Endothelial cell of umbilical vein (primary cell): ENCODE measurements at regions not wholly inside any gene's neighbourhood (a gene's known extent, or its start where the extent isn't known, plus 50 kb on each side); places are given as distances from the start of the nearest gene placed in this dataset.

ENCODE experiments used
- BruUV-seq: library from RNA; stranded (reverse); fragments of 400-500 nt; replicated peaks from 2 replicates; lab custom pipeline; 2021; lab: Mats Ljungman, UMichigan
- CTCF ChIA-PET: fragments of 300-600, 350-600 bp; sonication (Branson Sonifier 250); formaldehyde crosslinking; loops from one replicate; lab custom pipeline; 2021; ENCODE audit warnings: antibody characterized with exemption, inconsistent platforms; lab: Charles Lee
- POLR2A ChIA-PET: fragments of 300-600, 350-600 bp; sonication (Branson Sonifier 250); formaldehyde crosslinking; loops from one replicate; lab custom pipeline; 2021; ENCODE audit warnings: antibody characterized with exemption, inconsistent platforms; lab: Charles Lee
- DNase-seq: peaks from one replicate; pipeline ENCODE4 v3.0.0-alpha.2; 2011; ENCODE audit warnings: low read depth, low spot score
- FAIRE-seq: peaks from 2 replicates; lab custom pipeline; 2011; peaks lifted over from hg19 to GRCh38; lab: Jason Lieb, UNC
- H2AFZ ChIP-seq: 2 replicates; pipeline ENCODE4 v1.6.0; 2012; ENCODE audit warnings: low read depth, low read length, control low read depth, inconsistent platforms
- H3K27ac ChIP-seq: 2 replicates; pipeline ENCODE4 v1.5.1; 2011; ENCODE audit warnings: low read depth, mild to moderate bottlenecking, control low read depth, low read length, moderate library complexity; ENCODE audit not compliant: insufficient read depth
- H3K27me3 ChIP-seq, 2 experiments: 2 replicates each; pipeline versions ENCODE4 v1.6.0 to v1.6.1; 2011; ENCODE audit warnings: low read length in 2 of 2, mixed read lengths in 1 of 2; ENCODE audit not compliant: control insufficient read depth in 2 of 2, insufficient read depth in 2 of 2
- H3K36me3 ChIP-seq, 2 experiments: 2 replicates in 1 of 2; 3 replicates in 1 of 2; pipeline ENCODE4 v1.5.1; 2011; ENCODE audit warnings: low read length in 2 of 2, mild to moderate bottlenecking in 1 of 2, moderate library complexity in 1 of 2; ENCODE audit not compliant: control insufficient read depth in 2 of 2, insufficient read depth in 2 of 2; ENCODE audit errors: extremely low read depth in 1 of 2
- H3K4me1 ChIP-seq: 3 replicates; pipeline ENCODE4 v1.5.1; 2011; ENCODE audit warnings: mild to moderate bottlenecking, low read length; ENCODE audit not compliant: control insufficient read depth, insufficient read depth; ENCODE audit errors: extremely low read depth
- H3K4me2 ChIP-seq: 2 replicates; pipeline ENCODE4 v1.6.1; 2011; ENCODE audit warnings: low read length, control low read depth, mixed read lengths; ENCODE audit not compliant: insufficient read depth
- H3K4me3 ChIP-seq, 3 experiments: fragments of 200-600 bp in 1 of 3; sonication (generic), shearing (Covaris generic) in 1 of 3; replicated peaks in 1 of 3; 2 replicates each; pipeline ENCODE4 v1.5.1; 2011 to 2016; ENCODE audit warnings: control low read depth in 3 of 3, low read length in 3 of 3, mild to moderate bottlenecking in 2 of 3, inconsistent platforms in 1 of 3, low read depth in 1 of 3, moderate library complexity in 1 of 3; ENCODE audit not compliant: insufficient read depth in 1 of 3
- H3K79me2 ChIP-seq: 2 replicates; pipeline ENCODE4 v1.6.0; 2012; ENCODE audit warnings: low read length, inconsistent platforms; ENCODE audit not compliant: control insufficient read depth, insufficient read depth
- H3K9ac ChIP-seq: replicated peaks from 2 replicates; pipeline ENCODE3; 2011; ENCODE audit warnings: low read length, control low read depth; ENCODE audit not compliant: insufficient read depth; ENCODE audit errors: extremely low read depth
- H3K9me1 ChIP-seq: replicated peaks from 3 replicates; pipeline ENCODE4 v1.6.0; 2011; ENCODE audit warnings: mild to moderate bottlenecking, low read length; ENCODE audit not compliant: control insufficient read depth, insufficient read depth; ENCODE audit errors: extremely low read depth
- H3K9me3 ChIP-seq: replicated peaks from 2 replicates; pipeline ENCODE4 v1.5.1; 2012; ENCODE audit warnings: low read length, inconsistent platforms; ENCODE audit not compliant: control insufficient read depth, insufficient read depth
- H4K20me1 ChIP-seq: replicated peaks from 2 replicates; pipeline ENCODE3; 2011; ENCODE audit warnings: mild to moderate bottlenecking, low read length; ENCODE audit not compliant: control insufficient read depth, insufficient read depth; ENCODE audit errors: extremely low read depth
- EZH2 ChIP-seq: IDR thresholded peaks from 2 replicates; pipeline ENCODE4 v1.6.1; 2012; ENCODE audit warnings: borderline replicate concordance, low read depth, mild to moderate bottlenecking, moderate library complexity, low read length, inconsistent platforms; ENCODE audit not compliant: severe bottlenecking
- FOS ChIP-seq: IDR thresholded peaks from 2 replicates; pipeline ENCODE4 v1.6.1; 2011; ENCODE audit warnings: mild to moderate bottlenecking, low read length, moderate library complexity, borderline replicate concordance; ENCODE audit not compliant: insufficient read depth
- GATA2 ChIP-seq: IDR thresholded peaks from 2 replicates; pipeline ENCODE4 v1.7.0; 2011; ENCODE audit warnings: low read depth, mild to moderate bottlenecking, moderate library complexity, mixed read lengths, low read length; ENCODE audit not compliant: insufficient read length, insufficient read depth
- JUN ChIP-seq: IDR thresholded peaks from 2 replicates; pipeline ENCODE4 v1.6.1; 2011; ENCODE audit warnings: borderline replicate concordance, low read depth; ENCODE audit not compliant: insufficient read length, insufficient read depth
- MYC ChIP-seq: IDR thresholded peaks from one replicate; pipeline ENCODE4 v1.6.1; 2011; ENCODE audit warnings: mild to moderate bottlenecking, low read depth, low read length
- POLR2A ChIP-seq: IDR thresholded peaks from 2 replicates; pipeline ENCODE4 v1.6.1; 2012; ENCODE audit warnings: low read depth, mild to moderate bottlenecking, control low read depth, low read length
- POLR2AphosphoS5 ChIP-seq: IDR thresholded peaks from 2 replicates; pipeline ENCODE4 v1.6.1; 2012; ENCODE audit warnings: low read depth, mild to moderate bottlenecking, control low read depth, low read length, moderate library complexity; ENCODE audit not compliant: insufficient read depth
- dilution Hi-C: fragments of 300-500 bp; cut with MboI; formaldehyde crosslinking; loops from one replicate; pipeline ENCODE4 v1.15.0; 2019; ENCODE audit warnings: low sequenced_read_pairs; ENCODE audit not compliant: extremely low pct_ligation_motif_present
- intact Hi-C: fragments of 100-400 bp; cut with micrococcal nuclease; formaldehyde crosslinking; loops from one replicate; pipeline ENCODE4 v1.10.0; 2022
- TF ChIP-seq, protein P1 (sequence below): IDR thresholded peaks from 2 replicates; pipeline ENCODE4 v1.6.1; 2011; ENCODE audit not compliant: insufficient read depth, insufficient read length
- TF ChIP-seq, protein P2 (sequence below), 2 donors: IDR thresholded peaks; 1 replicate in 1 of 2; 2 replicates in 1 of 2; pipeline ENCODE4 v1.5.1; 2011; ENCODE audit warnings: low read length in 2 of 2, mild to moderate bottlenecking in 2 of 2, moderate library complexity in 2 of 2, control low read depth in 1 of 2, inconsistent platforms in 1 of 2, low read depth in 1 of 2; ENCODE audit not compliant: insufficient read depth in 1 of 2; ENCODE audit errors: extremely low read depth in 1 of 2

DNA sequence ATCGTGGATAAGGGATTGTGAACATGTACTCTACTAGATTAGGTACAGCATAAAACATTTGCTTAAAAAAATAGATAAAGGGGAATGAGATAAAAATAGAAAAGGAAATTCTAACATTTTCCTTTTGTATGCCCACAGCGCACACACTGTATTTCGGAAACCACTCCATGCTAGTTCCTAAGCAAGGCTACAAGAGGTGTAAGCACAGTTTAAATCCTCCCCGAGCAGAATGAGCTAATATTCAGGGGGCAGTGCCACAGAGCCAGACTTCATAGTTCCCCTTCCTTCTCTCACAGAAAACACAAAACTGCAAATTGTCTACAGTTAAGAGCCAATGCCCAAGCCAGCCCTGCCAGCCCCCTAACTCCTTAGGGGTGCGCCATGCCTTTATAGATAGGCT, 159.4 kb downstream of the ZNF281 start:
- intact Hi-C loops (no loop called here), dilution Hi-C loops (no loop called here)
- no peaks in the 10 kb centered on the region for H3K4me1 ChIP-seq
- TF ChIP-seq JUN (no peak), POLR2AphosphoS5 (no peak), GATA2 (no peak), FOS (no peak), MYC (no peak), POLR2A (no peak), EZH2 (no peak)
- TF ChIP-seq, protein P1, sequence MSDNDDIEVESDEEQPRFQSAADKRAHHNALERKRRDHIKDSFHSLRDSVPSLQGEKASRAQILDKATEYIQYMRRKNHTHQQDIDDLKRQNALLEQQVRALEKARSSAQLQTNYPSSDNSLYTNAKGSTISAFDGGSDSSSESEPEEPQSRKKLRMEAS: no peak
- TF ChIP-seq, protein P2, sequence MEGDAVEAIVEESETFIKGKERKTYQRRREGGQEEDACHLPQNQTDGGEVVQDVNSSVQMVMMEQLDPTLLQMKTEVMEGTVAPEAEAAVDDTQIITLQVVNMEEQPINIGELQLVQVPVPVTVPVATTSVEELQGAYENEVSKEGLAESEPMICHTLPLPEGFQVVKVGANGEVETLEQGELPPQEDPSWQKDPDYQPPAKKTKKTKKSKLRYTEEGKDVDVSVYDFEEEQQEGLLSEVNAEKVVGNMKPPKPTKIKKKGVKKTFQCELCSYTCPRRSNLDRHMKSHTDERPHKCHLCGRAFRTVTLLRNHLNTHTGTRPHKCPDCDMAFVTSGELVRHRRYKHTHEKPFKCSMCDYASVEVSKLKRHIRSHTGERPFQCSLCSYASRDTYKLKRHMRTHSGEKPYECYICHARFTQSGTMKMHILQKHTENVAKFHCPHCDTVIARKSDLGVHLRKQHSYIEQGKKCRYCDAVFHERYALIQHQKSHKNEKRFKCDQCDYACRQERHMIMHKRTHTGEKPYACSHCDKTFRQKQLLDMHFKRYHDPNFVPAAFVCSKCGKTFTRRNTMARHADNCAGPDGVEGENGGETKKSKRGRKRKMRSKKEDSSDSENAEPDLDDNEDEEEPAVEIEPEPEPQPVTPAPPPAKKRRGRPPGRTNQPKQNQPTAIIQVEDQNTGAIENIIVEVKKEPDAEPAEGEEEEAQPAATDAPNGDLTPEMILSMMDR (IDR thresholded peaks at IDR 0.05; ENCODE audit: extremely low read depth in 1 of 2, insufficient read depth in 1 of 2, low read depth in 1 of 2, low read length in 2 of 2): no peak
- no peak overlapping the region for H2AFZ ChIP-seq
- H3K36me3 ChIP-seq: no peaks in the 10 kb centered on the region
- FAIRE-seq (no peak), DNase-seq (no peak)
- BruUV-seq: no TSS peak
- H3K4me3 ChIP-seq: no peak overlapping the region
- no peaks in the 10 kb centered on the region for H4K20me1 ChIP-seq
- peaks cover 3 to 10% of the 10 kb centered on the region in 2 experiments for H3K27me3 ChIP-seq
- no peak overlapping the region for H3K9ac ChIP-seq
- no peaks in the 10 kb centered on the region for H3K79me2 ChIP-seq
- no peak overlapping the region for H3K4me2 ChIP-seq
- no peaks in the 10 kb centered on the region for H3K9me3 ChIP-seq
- no peak overlapping the region for H3K27ac ChIP-seq
- CTCF ChIA-PET: interaction anchor here (0.8 kb wide), 1 partner anchor 9 kb away, joined by 3 read pairs; no protein-coding TSS in a partner anchor
- H3K9me1 ChIP-seq: no peaks in the 10 kb centered on the region
- POLR2A ChIA-PET: interaction anchor here (0.6 kb wide), 1 partner anchor 106 kb away, joined by 3 read pairs; no protein-coding TSS in a partner anchor
